ENCODE measurements at regions not wholly inside any gene's neighbourhood (a gene's known extent, or its start where the extent isn't known, plus 50 kb on each side); places are given as distances from the start of the nearest gene placed in this dataset.

- no peak for DNase-seq
These were observed 198.0 kb upstream of the NCKAP5 start for GRCh38 chr2:133766164-133766832.

DNA sequence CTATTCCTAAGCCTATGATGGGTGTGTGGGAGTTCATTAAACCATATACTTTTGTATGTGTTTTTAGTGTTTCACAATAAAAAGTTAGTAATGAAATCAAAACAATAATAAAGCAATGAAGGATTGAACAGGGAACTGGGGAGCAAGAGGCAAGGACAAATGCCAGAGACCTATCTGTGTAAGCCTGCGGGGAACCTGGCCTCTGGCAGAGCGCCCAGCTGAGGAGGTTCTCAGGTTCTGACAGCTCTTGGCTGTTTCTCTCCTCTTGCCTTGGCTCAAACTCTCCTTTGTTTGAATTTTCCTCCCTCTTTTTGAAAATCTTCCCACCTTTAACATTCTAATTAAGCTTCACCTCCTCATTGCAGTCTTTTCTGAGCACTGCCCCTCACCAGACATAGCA, 200.0 kb upstream of the NCKAP5 start:
- no peak for DNase-seq

DNA sequence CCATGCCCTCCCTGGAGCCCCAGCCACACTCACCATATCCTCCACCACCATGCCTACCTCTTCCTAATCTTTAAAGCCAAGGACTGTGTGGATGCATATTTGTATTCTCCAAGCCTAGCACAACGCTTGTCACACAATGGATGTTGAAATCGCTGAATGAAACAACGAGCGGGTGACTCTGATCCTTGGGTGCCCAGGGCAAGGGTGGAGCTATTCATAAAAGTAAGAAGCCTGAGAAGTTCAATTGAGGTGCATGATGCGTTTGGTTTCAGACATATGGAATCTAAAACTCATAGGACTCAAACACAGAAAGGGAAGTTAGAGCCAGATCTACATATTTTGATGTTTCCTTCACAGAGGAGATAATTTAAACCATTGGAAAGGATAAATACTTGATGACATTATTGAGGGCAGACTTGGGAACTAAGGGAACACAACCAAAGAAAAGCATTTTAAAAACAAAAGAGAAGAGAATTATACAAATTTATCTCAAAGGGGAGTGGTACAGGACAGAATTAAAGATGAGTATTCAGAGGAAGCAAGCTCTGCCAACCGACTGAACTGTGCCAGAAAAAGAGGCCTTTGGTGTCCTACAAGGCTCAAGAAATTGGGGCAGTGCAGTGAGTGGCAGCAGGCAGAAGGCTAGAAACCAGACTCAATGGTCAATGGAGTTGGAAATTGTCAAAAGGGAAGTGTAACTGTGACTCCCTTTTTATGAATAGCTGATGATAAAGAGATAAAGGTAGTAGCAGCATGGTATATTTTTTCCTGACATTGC, 200.6 kb upstream of the NCKAP5 start:
- no peak for DNase-seq

- DNase-seq = peak in 35 of 56 donors; percentile 4 to 78 (median 38)
These were observed 205.8 kb upstream of the NCKAP5 start for GRCh38 chr2:133773854-133774653.

GRCh38 chr2:133774654-133775015, 206.4 kb upstream of the NCKAP5 start:
- DNase-seq = peak in 33 of 56 donors; percentile 5 to 78 (median 44)

GRCh38 chr2:133776936-133777573, 208.8 kb upstream of the NCKAP5 start:
- no peak for DNase-seq

DNA sequence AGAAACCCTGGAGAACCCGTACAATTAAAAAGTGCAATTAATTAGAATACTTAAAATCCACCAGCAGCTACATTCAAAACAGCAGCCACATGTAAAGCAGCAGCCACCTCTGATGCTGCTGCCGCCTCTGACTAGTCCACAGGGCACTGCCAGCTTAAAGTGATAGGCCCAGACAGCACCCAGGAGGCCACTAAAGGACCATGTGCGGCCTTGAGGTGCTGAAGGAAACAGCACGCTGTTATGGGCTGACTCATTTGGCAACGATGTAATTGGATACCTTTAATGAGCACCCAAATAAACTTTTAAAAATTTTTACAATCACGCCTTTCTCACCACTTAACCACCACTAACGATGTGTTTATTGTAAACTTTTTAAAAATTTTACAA, 209.3 kb upstream of the NCKAP5 start:
- no peak for DNase-seq

DNA sequence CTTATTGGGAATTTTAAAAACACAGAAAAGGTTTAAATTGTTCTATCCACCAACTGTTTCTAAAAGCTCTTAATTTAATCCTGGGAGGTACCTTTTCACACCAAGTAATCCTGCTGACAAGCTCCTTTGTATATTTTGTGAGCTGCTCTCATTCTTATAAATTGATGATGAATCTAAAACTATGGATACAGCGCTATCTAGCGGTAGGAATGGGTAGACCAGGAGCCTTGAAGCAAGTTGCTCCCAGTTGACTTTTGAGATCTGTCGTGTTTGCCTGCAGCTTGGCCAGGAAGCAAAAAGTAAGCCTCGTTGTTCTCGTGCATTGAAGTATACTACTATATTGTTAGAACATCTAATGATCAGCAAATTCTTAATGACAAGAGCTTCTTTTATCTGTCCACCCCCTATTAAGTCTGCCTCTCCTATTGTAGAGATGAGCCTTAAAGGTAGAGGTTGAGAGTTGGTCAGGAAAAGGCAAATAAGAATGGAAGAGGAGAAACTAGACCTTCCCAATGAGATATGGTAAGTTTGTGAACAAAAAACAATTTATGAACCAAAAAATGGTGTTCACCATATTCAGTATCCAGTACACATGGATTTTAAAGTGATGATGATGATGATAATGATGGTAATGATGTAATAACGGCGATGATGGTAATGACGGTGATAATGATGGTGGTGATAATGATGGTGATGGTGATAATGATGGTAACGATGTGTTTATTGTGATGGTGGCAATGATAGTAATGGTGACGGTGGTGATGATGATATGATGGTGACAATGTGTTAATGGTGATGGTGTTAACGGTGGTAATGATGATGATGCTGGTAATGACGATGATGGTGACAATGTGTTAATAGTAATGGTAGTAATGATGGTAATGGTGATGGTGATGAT, 212.1 kb upstream of the NCKAP5 start:
- peak in 32 of 56 donors; percentile 7 to 80 (median 32) for DNase-seq

- DNase-seq = no peak
These were observed 212.8 kb upstream of the NCKAP5 start for GRCh38 chr2:133780997-133781513.

DNA sequence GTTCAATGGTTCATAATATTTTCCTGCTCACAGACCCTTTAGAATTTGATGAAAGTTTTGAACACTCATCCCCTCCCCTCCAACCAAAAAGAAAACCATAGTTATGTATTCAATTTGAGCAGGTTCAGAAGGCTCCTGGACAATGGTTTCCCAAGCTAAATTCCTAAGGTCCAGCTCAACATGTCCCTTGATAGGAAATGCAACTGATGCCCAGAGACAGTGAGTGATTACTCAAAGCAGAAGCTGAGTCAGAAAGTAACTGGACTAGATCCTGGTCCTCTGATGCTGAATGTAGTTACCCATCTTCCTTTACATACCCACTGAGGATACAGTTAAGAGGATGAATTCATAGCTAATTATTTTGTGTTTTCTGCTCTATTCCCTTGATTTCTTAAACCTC, 218.9 kb upstream of the NCKAP5 start:
- DNase-seq = no peak

DNA sequence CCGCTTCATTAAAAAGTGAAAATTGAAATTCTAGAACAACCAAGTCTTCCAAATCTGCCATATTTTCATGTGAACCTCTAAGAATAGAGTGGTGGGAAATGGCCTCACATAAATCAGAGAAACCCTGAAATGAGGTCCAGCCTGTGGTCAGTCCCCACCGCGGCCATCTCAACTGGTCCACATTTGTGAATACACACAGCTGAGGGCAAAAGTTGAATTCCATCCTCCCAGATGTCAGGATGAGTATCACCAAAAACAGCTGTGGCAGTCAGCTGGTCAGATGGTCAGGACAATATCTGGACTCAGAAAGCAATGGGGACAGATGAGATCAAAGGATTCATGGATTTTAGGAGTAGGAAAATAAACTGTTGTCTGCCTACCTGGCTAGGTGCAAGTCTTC, 219.4 kb upstream of the NCKAP5 start:
- no peak for DNase-seq

DNA sequence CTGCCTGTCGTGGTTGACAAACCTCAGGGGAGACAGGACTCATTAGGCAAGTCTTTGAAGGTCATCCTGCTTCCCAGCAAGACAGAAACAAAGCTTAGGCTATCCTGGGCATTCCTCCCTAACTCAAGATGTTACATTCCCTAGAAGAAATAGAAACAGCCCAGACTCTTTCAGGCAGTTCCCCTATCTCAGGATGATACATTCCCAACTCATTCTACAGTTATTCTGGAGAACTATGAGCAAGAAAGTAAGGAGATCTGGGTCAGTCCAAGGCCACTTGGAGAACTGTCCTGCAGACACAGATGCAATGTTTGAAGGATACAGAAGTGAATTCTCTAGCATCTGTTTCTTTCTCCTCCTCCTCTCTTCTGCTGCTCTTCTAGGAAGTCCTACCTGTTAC, 220.1 kb upstream of the NCKAP5 start:
- DNase-seq = no peak

GRCh38 chr2:133789743-133790142, 221.5 kb upstream of the NCKAP5 start:
- no peak for DNase-seq

DNA sequence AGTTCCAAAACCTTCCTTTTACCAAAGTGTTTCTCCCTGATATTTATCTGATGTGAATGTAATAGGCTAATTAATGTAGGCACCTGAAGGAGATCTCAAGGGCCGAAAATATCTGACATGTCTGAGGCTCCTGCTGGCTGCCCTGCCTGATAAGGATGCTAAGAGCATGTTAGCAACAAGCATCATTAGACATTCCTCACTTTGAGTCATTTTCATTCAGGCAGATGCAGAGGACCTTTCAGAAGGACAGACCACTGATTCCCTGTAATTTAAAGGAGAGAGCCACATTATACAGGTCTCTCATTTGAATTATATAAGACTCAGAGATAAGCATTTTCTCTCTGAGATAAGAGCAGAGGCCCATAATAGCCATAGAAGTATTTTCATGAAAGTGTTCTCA, 222.4 kb upstream of the NCKAP5 start:
- no peak for DNase-seq

- no peak for DNase-seq
These were observed 222.9 kb upstream of the NCKAP5 start for GRCh38 chr2:133791191-133791590.

- no peak for DNase-seq
These were observed 224.0 kb upstream of the NCKAP5 start for GRCh38 chr2:133792223-133792622.

- DNase-seq = no peak
These were observed 225.9 kb upstream of the NCKAP5 start for GRCh38 chr2:133794114-133794513.

GRCh38 chr2:133801946-133802345, 233.7 kb upstream of the NCKAP5 start:
- DNase-seq = peak in 1 of 56 donors; percentile 3

DNA sequence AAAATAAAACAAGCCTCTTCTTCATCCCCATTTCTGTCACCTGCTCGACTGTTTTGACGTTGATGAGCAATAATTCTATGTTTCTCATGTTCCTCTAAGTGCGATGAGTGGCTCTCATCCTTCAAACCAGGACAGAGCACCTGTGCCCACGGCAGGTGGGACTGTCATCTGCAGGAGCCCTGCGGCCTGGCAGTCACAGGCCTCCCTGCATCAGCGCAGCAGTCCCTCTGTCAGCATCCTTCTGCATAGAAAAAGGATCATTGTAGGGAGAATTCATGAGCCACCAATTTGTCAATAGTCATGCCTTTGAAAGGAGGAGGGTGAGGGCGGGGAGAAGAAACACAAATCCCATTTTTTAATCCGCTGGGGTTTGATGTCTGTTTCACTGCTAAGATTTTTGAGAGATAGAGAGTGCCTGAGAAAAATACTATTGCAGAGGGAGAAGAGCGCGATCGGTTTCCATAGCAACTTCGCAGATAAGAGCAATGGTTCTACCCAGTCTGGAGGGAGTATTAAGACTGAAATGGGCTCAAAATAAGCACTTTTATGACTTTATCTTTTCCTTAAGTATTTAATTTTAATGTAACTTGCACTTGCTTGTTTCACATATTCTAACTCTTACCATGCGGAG, 234.3 kb upstream of the NCKAP5 start:
- peak in 6 of 56 donors; percentile 1 to 26 (median 10) for DNase-seq

DNA sequence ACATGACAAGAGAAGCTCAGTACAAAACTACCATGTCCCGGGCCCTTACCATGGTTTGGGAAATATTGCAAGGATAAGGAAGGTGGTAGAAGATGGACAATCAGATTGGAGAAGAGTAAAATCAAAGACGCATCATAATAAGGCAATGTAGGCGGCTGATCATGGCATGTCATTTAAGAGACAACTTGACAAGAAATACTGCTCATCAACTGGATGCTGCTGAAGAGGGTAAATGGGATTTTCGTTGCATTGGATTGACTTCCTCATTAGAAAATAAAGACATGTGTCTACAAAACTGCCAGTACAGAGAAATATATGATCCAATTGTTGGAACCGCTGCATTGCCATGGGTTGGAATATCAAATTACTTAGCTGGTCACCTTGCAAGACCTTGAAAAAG, 238.3 kb upstream of the NCKAP5 start:
- no peak for DNase-seq
